Mesothelial cell of epicardium (in vitro differentiated cells): ENCODE measurements at regions not wholly inside any gene's neighbourhood (a gene's known extent, or its start where the extent isn't known, plus 50 kb on each side); places are given as distances from the start of the nearest gene placed in this dataset.

Experiments
- DNase-seq, 2 experiments: peaks; one replicate each; pipeline ENCODE4 v3.0.0; 2021; ENCODE audit warnings: low spot score in 2 of 2; ENCODE audit not compliant: unreplicated experiment in 2 of 2
- H3K27ac Mint-ChIP-seq: 2 replicates; pipeline ENCODE4 v1.8.0; 2021; ENCODE audit warnings: mixed read lengths
- H3K27me3 Mint-ChIP-seq: 2 replicates; pipeline ENCODE4 v1.8.0; 2021; ENCODE audit warnings: low read depth, mixed read lengths
- H3K36me3 Mint-ChIP-seq: 2 replicates; pipeline ENCODE4 v1.8.0; 2021; ENCODE audit warnings: mixed read lengths
- H3K4me1 Mint-ChIP-seq: 2 replicates; pipeline ENCODE4 v1.8.0; 2021; ENCODE audit warnings: mixed read lengths
- H3K4me3 Mint-ChIP-seq: 2 replicates; pipeline ENCODE4 v1.8.0; 2021; ENCODE audit warnings: mild to moderate bottlenecking, moderate library complexity, mixed read lengths
- H3K9me3 Mint-ChIP-seq: 2 replicates; pipeline ENCODE4 v1.8.0; 2021; ENCODE audit warnings: mixed read lengths
- CTCF ChIP-seq: fragments of 200-600 bp; sonication (generic); IDR thresholded peaks from one replicate; pipeline ENCODE4 v1.5.0; 2021; ENCODE audit warnings: antibody characterized with exemption; ENCODE audit not compliant: unreplicated experiment

- H3K4me3 Mint-ChIP-seq = no peak overlapping the region
- peaks cover 25% of the 10 kb centered on the region for H3K27me3 Mint-ChIP-seq
- no peak for DNase-seq
- no peak for TF ChIP-seq CTCF
- H3K9me3 Mint-ChIP-seq = no peaks in the 10 kb centered on the region
- H3K27ac Mint-ChIP-seq = no peak overlapping the region
- no peaks in the 10 kb centered on the region for H3K36me3 Mint-ChIP-seq
- no peaks in the 10 kb centered on the region for H3K4me1 Mint-ChIP-seq
These were observed 428.8 kb downstream of the ZNF521 start for GRCh38 chr18:24923138-24923537.

GRCh38 chr18:24924066-24924716, 427.8 kb downstream of the ZNF521 start:
- Mint-ChIP-seq H3K27ac (no peak overlapping the region), H3K36me3 (no peaks in the 10 kb centered on the region), H3K4me1 (no peaks in the 10 kb centered on the region), H3K4me3 (no peak overlapping the region), H3K27me3 (peaks cover 21% of the 10 kb centered on the region), H3K9me3 (no peaks in the 10 kb centered on the region)
- TF ChIP-seq CTCF = no peak
- DNase-seq = no peak

- no peak for TF ChIP-seq CTCF
- no peak for DNase-seq
- H3K4me1 Mint-ChIP-seq = peaks cover 9% of the 10 kb centered on the region
- no peaks in the 10 kb centered on the region for H3K9me3 Mint-ChIP-seq
- H3K27ac Mint-ChIP-seq = no peak overlapping the region
- no peaks in the 10 kb centered on the region for H3K36me3 Mint-ChIP-seq
- H3K27me3 Mint-ChIP-seq = peaks cover 20% of the 10 kb centered on the region
- no peak overlapping the region for H3K4me3 Mint-ChIP-seq
These were observed 425.3 kb downstream of the ZNF521 start for GRCh38 chr18:24926649-24927048.

GRCh38 chr18:24928301-24928878, 423.6 kb downstream of the ZNF521 start:
- H3K27ac Mint-ChIP-seq = no peak overlapping the region
- no peak for TF ChIP-seq CTCF

GRCh38 chr18:24930478-24930877, 421.5 kb downstream of the ZNF521 start:
- TF ChIP-seq CTCF = no peak
- Mint-ChIP-seq H3K36me3 (no peaks in the 10 kb centered on the region), H3K4me3 (no peak overlapping the region), H3K9me3 (no peaks in the 10 kb centered on the region), H3K27me3 (peaks cover 7% of the 10 kb centered on the region), H3K4me1 (peaks cover 10% of the 10 kb centered on the region), H3K27ac (peak overlapping the region; percentile 17)
- DNase-seq = no peak

More at GRCh38 chr18:24928301-24928878, 423.6 kb downstream of the ZNF521 start:
- Mint-ChIP-seq H3K27me3 (peaks cover 17% of the 10 kb centered on the region), H3K36me3 (no peaks in the 10 kb centered on the region), H3K4me1 (peaks cover 10% of the 10 kb centered on the region), H3K4me3 (no peak overlapping the region), H3K9me3 (no peaks in the 10 kb centered on the region)
- no peak for DNase-seq
